Tibial nerve (tissue), 4 donors: ENCODE measurements at regions not wholly inside any gene's neighbourhood (a gene's known extent, or its start where the extent isn't known, plus 50 kb on each side); places are given as distances from the start of the nearest gene placed in this dataset.

ENCODE experiments used
- DNase-seq, 2 donors: peaks; one replicate each; pipeline ENCODE4 v3.0.0-alpha.2; 2019; ENCODE audit warnings: low spot score in 2 of 2
- H3K27ac ChIP-seq, 4 donors: fragments of 200-600 bp; sonication (generic) in 3 of 4; one replicate each; pipeline ENCODE4 v1.5.1; 2017 to 2019; ENCODE audit warnings: mild to moderate bottlenecking in 1 of 4
- H3K27me3 ChIP-seq, 2 donors: fragments of 200-600 bp; sonication (generic) in 1 of 2; one replicate each; pipeline versions ENCODE4 v1.5.1 to v1.6.0; 2017 to 2019
- H3K36me3 ChIP-seq, 3 donors: fragments of 200-600 bp; sonication (generic); one replicate each; pipeline ENCODE4 v1.5.1; 2018 to 2019
- H3K4me1 ChIP-seq, 4 donors: fragments of 200-600 bp; sonication (generic) in 3 of 4; one replicate each; pipeline ENCODE4 v1.5.1; 2017 to 2019
- H3K4me3 ChIP-seq, 4 donors: fragments of 200-600 bp; sonication (generic) in 3 of 4; one replicate each; pipeline ENCODE4 v1.5.1; 2017 to 2019; ENCODE audit warnings: mild to moderate bottlenecking in 1 of 4, moderate library complexity in 1 of 4
- H3K9me3 ChIP-seq, 4 donors: fragments of 200-600 bp; sonication (generic) in 3 of 4; one replicate each; pipeline ENCODE4 v1.5.1; 2017 to 2019
- CTCF ChIP-seq, 5 experiments: fragments of 200-600 bp in 3 of 5; fragments of 450-650 bp in 2 of 5; sonication (generic) in 3 of 5; IDR thresholded peaks; one replicate each; pipeline ENCODE4 v1.5.1; 2016 to 2019; ENCODE audit warnings: antibody characterized with exemption in 5 of 5, mild to moderate bottlenecking in 3 of 5, moderate library complexity in 2 of 5
- EP300 ChIP-seq, 2 donors: sonication (generic); formaldehyde crosslinking; IDR thresholded peaks; one replicate each; pipeline ENCODE4 v1.6.1; 2017; ENCODE audit warnings: antibody characterized with exemption in 2 of 2, mild to moderate bottlenecking in 1 of 2
- POLR2A ChIP-seq, 2 donors: fragments of 450-650 bp; IDR thresholded peaks; one replicate each; pipeline ENCODE4 v1.6.1; 2017; ENCODE audit warnings: antibody characterized with exemption in 2 of 2, mild to moderate bottlenecking in 2 of 2, moderate library complexity in 2 of 2
- WGBS, 2 donors: methylation state at CpG; one replicate each; pipeline ENCODE4 v1.1.5; 2018; 5-methylcytosine and 5-hydroxymethylcytosine counted together

- no peaks in the 10 kb centered on the region for H3K27me3 ChIP-seq
- H3K4me1 ChIP-seq: peaks cover 0 to 34% (median 7%) of the 10 kb centered on the region in 4 donors
- no peak overlapping the region for H3K27ac ChIP-seq
- TF ChIP-seq POLR2A (IDR thresholded peaks at IDR 0.05) (no peak), EP300 (IDR thresholded peaks at IDR 0.05) (no peak), CTCF (IDR thresholded peaks at IDR 0.05) (no peak)
- no peaks in the 10 kb centered on the region for H3K36me3 ChIP-seq
- no peak overlapping the region for H3K4me3 ChIP-seq
- H3K9me3 ChIP-seq: no peaks in the 10 kb centered on the region
- WGBS, 2 donors: 36 to 50% methylated on average over 1 of the region's 1 CpG
- DNase-seq: no peak
These were observed 106.8 kb upstream of the LIFR start for GRCh38 chr5:38663249-38663648.

- Histone ChIP-seq H3K9me3 (no peaks in the 10 kb centered on the region), H3K27ac (peak overlapping the region; percentile 42 to 86 (median 63)), H3K4me3 (no peak overlapping the region), H3K4me1 (peaks cover 0 to 42% (median 7%) of the 10 kb centered on the region in 4 donors), H3K36me3 (no peaks in the 10 kb centered on the region), H3K27me3 (no peaks in the 10 kb centered on the region)
- TF ChIP-seq CTCF (IDR thresholded peaks at IDR 0.05) (peak; percentile 24 to 86 (median 56)), POLR2A (IDR thresholded peaks at IDR 0.05) (no peak), EP300 (IDR thresholded peaks at IDR 0.05) (peak; percentile 90 to 96)
- WGBS, 2 donors: 77 to 87% methylated on average over 5 of the region's 5 CpGs
- peak; percentile 38 to 66 for DNase-seq
These were observed 110.4 kb upstream of the LIFR start for GRCh38 chr5:38666668-38667498.

- TF ChIP-seq CTCF (IDR thresholded peaks at IDR 0.05) (no peak), POLR2A (IDR thresholded peaks at IDR 0.05) (no peak), EP300 (IDR thresholded peaks at IDR 0.05) (no peak)
- WGBS, 2 donors: 85 to 91% methylated on average over 1 of the region's 1 CpG
- no peak for DNase-seq
These were observed 111.0 kb upstream of the LIFR start for GRCh38 chr5:38667499-38667776.

GRCh38 chr5:38669361-38669880 lies 113.0 kb upstream of the LIFR start:
- H3K27ac ChIP-seq: no peak overlapping the region
- TF ChIP-seq POLR2A (IDR thresholded peaks at IDR 0.05) (no peak), CTCF (IDR thresholded peaks at IDR 0.05) (no peak), EP300 (IDR thresholded peaks at IDR 0.05) (no peak)

More at GRCh38 chr5:38667499-38667776, 111.0 kb upstream of the LIFR start:
- Histone ChIP-seq H3K27ac (peak overlapping the region in 2 of 4 donors; percentile 82 to 86), H3K27me3 (no peaks in the 10 kb centered on the region), H3K36me3 (no peaks in the 10 kb centered on the region), H3K9me3 (no peaks in the 10 kb centered on the region), H3K4me3 (no peak overlapping the region), H3K4me1 (peaks cover 0 to 37% (median 7%) of the 10 kb centered on the region in 4 donors)

GRCh38 chr5:38670066-38670465 lies 113.6 kb upstream of the LIFR start:
- no peak for DNase-seq
- H3K27ac ChIP-seq: peak overlapping the region in 2 of 4 donors; percentile 29 to 57
- H3K4me3 ChIP-seq: no peak overlapping the region
- H3K36me3 ChIP-seq: no peaks in the 10 kb centered on the region
- WGBS, 2 donors: 84 to 96% methylated on average over 2 of the region's 2 CpGs
- H3K9me3 ChIP-seq: no peaks in the 10 kb centered on the region
- TF ChIP-seq EP300 (IDR thresholded peaks at IDR 0.05) (no peak), POLR2A (IDR thresholded peaks at IDR 0.05) (no peak), CTCF (IDR thresholded peaks at IDR 0.05) (no peak)
- H3K27me3 ChIP-seq: no peaks in the 10 kb centered on the region
- H3K4me1 ChIP-seq: peaks cover 0 to 26% (median 7%) of the 10 kb centered on the region in 4 donors

More at GRCh38 chr5:38669361-38669880, 113.0 kb upstream of the LIFR start:
- no peaks in the 10 kb centered on the region for H3K27me3 ChIP-seq
- no peaks in the 10 kb centered on the region for H3K9me3 ChIP-seq
- peaks cover 0 to 26% (median 7%) of the 10 kb centered on the region in 4 donors for H3K4me1 ChIP-seq
- H3K4me3 ChIP-seq: no peak overlapping the region
- 76 to 78% methylated on average over 2 of the region's 2 CpGs for WGBS, 2 donors
- H3K36me3 ChIP-seq: no peaks in the 10 kb centered on the region
- DNase-seq: no peak
